ENCODE measurements at regions not wholly inside any gene's neighbourhood (a gene's known extent, or its start where the extent isn't known, plus 50 kb on each side); places are given as distances from the start of the nearest gene placed in this dataset.
"Not testable (repeated sequence)": the region's sequence is repeated elsewhere in the genome, so short reads cannot be mapped to it uniquely, and the experiment has no call there.

- Histone ChIP-seq H4K20me1 (ENCODE audit: insufficient read depth) (no peaks in the 10 kb centered on the region), H3K4me3 (no peak overlapping the region), H3K4me2 (ENCODE audit: unreplicated experiment) (no peak overlapping the region), H3K4me1 (ENCODE audit: insufficient read depth) (no peaks in the 10 kb centered on the region), H3K9me3 (ENCODE audit: low read depth) (no peaks in the 10 kb centered on the region), H2AFZ (no peak overlapping the region), H3K36me3 (ENCODE audit: low read depth) (no peaks in the 10 kb centered on the region), H3F3A (ENCODE audit: insufficient read depth) (no peaks in the 10 kb centered on the region), H3K27me3 (replicated peaks; ENCODE audit: insufficient read depth) (no peaks in the 10 kb centered on the region), H3K9ac (no peak overlapping the region), H3K27ac (no peak overlapping the region), H3K9me2 (ENCODE audit: insufficient read depth) (no peaks in the 10 kb centered on the region), H3K79me2 (ENCODE audit: insufficient read depth) (no peaks in the 10 kb centered on the region)
- TF ChIP-seq EZH2phosphoT487 (IDR thresholded peaks at IDR 0.05; ENCODE audit: insufficient read depth, low read depth), result no peak
- TF ChIP-seq EZH2 (IDR thresholded peaks at IDR 0.05; ENCODE audit: insufficient read depth, poor library complexity, severe bottlenecking), result no peak
- no peak for DNase-seq
- in situ Hi-C loops (cut with MboI), result no loop called here
- 15 to 33% methylated on average over 3 of the region's 3 CpGs for WGBS, 2 experiments (ENCODE audit: low coverage in 1 of 2, low lambda C conversion rate in 2 of 2, missing lambda C conversion rate in 2 of 2)
Observed at GRCh38 chrX:6946168-6946567, 201.3 kb upstream of the STS start.

- in situ Hi-C loops (cut with MboI), result no loop called here
- no peak for DNase-seq
Observed at GRCh38 chrX:6941041-6941440, 206.5 kb upstream of the STS start.

GRCh38 chrX:6932942-6933341 lies 214.6 kb upstream of the STS start:
- H3K79me2 ChIP-seq (ENCODE audit: insufficient read depth); H3K36me3 ChIP-seq (ENCODE audit: low read depth); H2AFZ ChIP-seq; H3K9me3 ChIP-seq (ENCODE audit: low read depth); DNase-seq; H3K4me2 ChIP-seq (ENCODE audit: unreplicated experiment); H4K20me1 ChIP-seq (ENCODE audit: insufficient read depth); H3K9me2 ChIP-seq (ENCODE audit: insufficient read depth); H3K4me3 ChIP-seq; H3K27ac ChIP-seq; in situ Hi-C loops (cut with MboI); H3F3A ChIP-seq (ENCODE audit: insufficient read depth); H3K27me3 ChIP-seq (replicated peaks; ENCODE audit: insufficient read depth); H3K4me1 ChIP-seq (ENCODE audit: insufficient read depth); H3K9ac ChIP-seq: not testable (repeated sequence)
- 80 to 97% methylated on average over 4 to 5 of the region's 9 CpGs for WGBS, 2 experiments (ENCODE audit: low coverage in 1 of 2, low lambda C conversion rate in 2 of 2, missing lambda C conversion rate in 2 of 2)

More at GRCh38 chrX:6941041-6941440, 206.5 kb upstream of the STS start:
- no peak for TF ChIP-seq EZH2 (IDR thresholded peaks at IDR 0.05; ENCODE audit: insufficient read depth, poor library complexity, severe bottlenecking)
- no peak for TF ChIP-seq EZH2phosphoT487 (IDR thresholded peaks at IDR 0.05; ENCODE audit: insufficient read depth, low read depth)
- Histone ChIP-seq H3K9me2 (ENCODE audit: insufficient read depth) (no peaks in the 10 kb centered on the region), H3K27me3 (replicated peaks; ENCODE audit: insufficient read depth) (no peaks in the 10 kb centered on the region), H3F3A (ENCODE audit: insufficient read depth) (no peaks in the 10 kb centered on the region), H3K79me2 (ENCODE audit: insufficient read depth) (no peaks in the 10 kb centered on the region), H3K9ac (no peak overlapping the region), H3K27ac (no peak overlapping the region), H3K4me3 (no peak overlapping the region), H3K9me3 (ENCODE audit: low read depth) (no peaks in the 10 kb centered on the region), H2AFZ (no peak overlapping the region), H3K36me3 (ENCODE audit: low read depth) (no peaks in the 10 kb centered on the region), H3K4me1 (ENCODE audit: insufficient read depth) (no peaks in the 10 kb centered on the region), H4K20me1 (ENCODE audit: insufficient read depth) (no peaks in the 10 kb centered on the region), H3K4me2 (ENCODE audit: unreplicated experiment) (no peak overlapping the region)

- H3K79me2 ChIP-seq (ENCODE audit: insufficient read depth), result no peaks in the 10 kb centered on the region
- no peaks in the 10 kb centered on the region for H3F3A ChIP-seq (ENCODE audit: insufficient read depth)
- no peak overlapping the region for H3K9ac ChIP-seq
- no peak overlapping the region for H3K4me3 ChIP-seq
- 5 to 16% methylated on average over 2 to 4 of the region's 4 CpGs for WGBS, 2 experiments (ENCODE audit: low coverage in 1 of 2, low lambda C conversion rate in 2 of 2, missing lambda C conversion rate in 2 of 2)
- H3K4me2 ChIP-seq (ENCODE audit: unreplicated experiment), result no peak overlapping the region
- no peak for DNase-seq
- H3K36me3 ChIP-seq (ENCODE audit: low read depth), result no peaks in the 10 kb centered on the region
- no peaks in the 10 kb centered on the region for H3K9me2 ChIP-seq (ENCODE audit: insufficient read depth)
- no peaks in the 10 kb centered on the region for H3K9me3 ChIP-seq (ENCODE audit: low read depth)
- no peak for TF ChIP-seq EZH2 (IDR thresholded peaks at IDR 0.05; ENCODE audit: insufficient read depth, poor library complexity, severe bottlenecking)
- no peak for TF ChIP-seq EZH2phosphoT487 (IDR thresholded peaks at IDR 0.05; ENCODE audit: insufficient read depth, low read depth)
- no peak overlapping the region for H2AFZ ChIP-seq
- H3K4me1 ChIP-seq (ENCODE audit: insufficient read depth), result no peaks in the 10 kb centered on the region
- no peak overlapping the region for H3K27ac ChIP-seq
- in situ Hi-C loops (cut with MboI), result no loop called here
- no peaks in the 10 kb centered on the region for H3K27me3 ChIP-seq (replicated peaks; ENCODE audit: insufficient read depth)
- no peaks in the 10 kb centered on the region for H4K20me1 ChIP-seq (ENCODE audit: insufficient read depth)
Observed at GRCh38 chrX:6930307-6930849, 217.1 kb upstream of the STS start.

GRCh38 chrX:6924443-6925077 lies 223.0 kb upstream of the STS start:
- no peak overlapping the region for H2AFZ ChIP-seq
- 48 to 53% methylated on average over 8 of the region's 8 CpGs for WGBS, 2 experiments (ENCODE audit: low coverage in 1 of 2, low lambda C conversion rate in 2 of 2, missing lambda C conversion rate in 2 of 2)
- no peaks in the 10 kb centered on the region for H3K79me2 ChIP-seq (ENCODE audit: insufficient read depth)
- in situ Hi-C loops (cut with MboI), result no loop called here
- no peak for DNase-seq
- H3K9me2 ChIP-seq (ENCODE audit: insufficient read depth), result no peaks in the 10 kb centered on the region
- no peaks in the 10 kb centered on the region for H4K20me1 ChIP-seq (ENCODE audit: insufficient read depth)
- H3K4me2 ChIP-seq (ENCODE audit: unreplicated experiment), result no peak overlapping the region
- no peak overlapping the region for H3K4me3 ChIP-seq
- no peaks in the 10 kb centered on the region for H3K4me1 ChIP-seq (ENCODE audit: insufficient read depth)
- no peaks in the 10 kb centered on the region for H3F3A ChIP-seq (ENCODE audit: insufficient read depth)
- H3K27me3 ChIP-seq (replicated peaks; ENCODE audit: insufficient read depth), result no peaks in the 10 kb centered on the region
- H3K27ac ChIP-seq, result no peak overlapping the region
- no peaks in the 10 kb centered on the region for H3K36me3 ChIP-seq (ENCODE audit: low read depth)
- no peak overlapping the region for H3K9ac ChIP-seq
- H3K9me3 ChIP-seq (ENCODE audit: low read depth), result no peaks in the 10 kb centered on the region
- TF ChIP-seq EZH2phosphoT487 (IDR thresholded peaks at IDR 0.05; ENCODE audit: insufficient read depth, low read depth), result no peak
- TF ChIP-seq EZH2 (IDR thresholded peaks at IDR 0.05; ENCODE audit: insufficient read depth, poor library complexity, severe bottlenecking), result no peak
